OCI-LY1 (cell line): ENCODE measurements at regions not wholly inside any gene's neighbourhood (a gene's known extent, or its start where the extent isn't known, plus 50 kb on each side); places are given as distances from the start of the nearest gene placed in this dataset.
"Not testable (repeated sequence)": the region's sequence is repeated elsewhere in the genome, so short reads cannot be mapped to it uniquely, and the experiment has no call there.

Experiments
- H2AFZ ChIP-seq: fragments of 200-600 bp; sonication (generic), shearing (Covaris generic); 2 replicates; pipeline ENCODE4 v1.6.0; 2014; ENCODE audit warnings: antibody characterized with exemption, mild to moderate bottlenecking, low read length
- H3F3A ChIP-seq: fragments of 200-600 bp; sonication (generic), shearing (Covaris generic); 2 replicates; pipeline ENCODE4 v1.6.0; 2014; ENCODE audit warnings: mild to moderate bottlenecking, antibody characterized with exemption, low read length, moderate library complexity; ENCODE audit not compliant: insufficient read depth
- H3K27ac ChIP-seq: fragments of 200-600 bp; sonication (generic); 2 replicates; pipeline ENCODE4 v1.5.1; 2014; ENCODE audit warnings: low read length, mixed run types, mild to moderate bottlenecking, low read depth; ENCODE audit not compliant: poor library complexity, severe bottlenecking
- H3K27me3 ChIP-seq: fragments of 200-600 bp; sonication (generic); 2 replicates; pipeline ENCODE4 v1.6.0; 2014; ENCODE audit warnings: antibody characterized with exemption, mild to moderate bottlenecking, low read length, moderate library complexity; ENCODE audit not compliant: insufficient read depth
- H3K36me3 ChIP-seq: fragments of 200-600 bp; sonication (generic); 2 replicates; pipeline ENCODE4 v1.6.1; 2014; ENCODE audit warnings: mild to moderate bottlenecking, antibody characterized with exemption, low read length, moderate library complexity, mixed read lengths; ENCODE audit not compliant: insufficient read depth
- H3K4me1 ChIP-seq: fragments of 200-600 bp; sonication (generic); 2 replicates; pipeline ENCODE4 v1.5.1; 2014; ENCODE audit warnings: mild to moderate bottlenecking, low read length, moderate library complexity; ENCODE audit not compliant: insufficient read depth, severe bottlenecking
- H3K4me2 ChIP-seq: fragments of 200-600 bp; sonication (generic), shearing (Covaris generic); 2 replicates; pipeline ENCODE4 v1.6.1; 2014; ENCODE audit warnings: low read length
- H3K4me3 ChIP-seq: fragments of 200-600 bp; sonication (generic); 2 replicates; pipeline ENCODE4 v1.5.1; 2014; ENCODE audit warnings: low read length, low read depth, mild to moderate bottlenecking, mixed read lengths; ENCODE audit not compliant: poor library complexity, severe bottlenecking
- H3K79me2 ChIP-seq: fragments of 200-600 bp; shearing (Covaris generic); 2 replicates; pipeline ENCODE4 v1.6.1; 2016; ENCODE audit warnings: mixed run types, low read length, mixed read lengths; ENCODE audit not compliant: insufficient read depth
- H3K9ac ChIP-seq: fragments of 200-600 bp; sonication (generic), shearing (Covaris generic); 2 replicates; pipeline ENCODE4 v1.6.1; 2014; ENCODE audit warnings: mild to moderate bottlenecking, low read length, mixed read lengths
- H3K9me2 ChIP-seq: fragments of 200-600 bp; sonication (generic), shearing (Covaris generic); 2 replicates; pipeline ENCODE4 v1.6.1; 2014; ENCODE audit warnings: low read depth, mild to moderate bottlenecking, low read length, mixed read lengths
- H3K9me3 ChIP-seq: fragments of 200-600 bp; shearing (Covaris generic); 2 replicates; pipeline ENCODE4 v1.6.1; 2014; ENCODE audit warnings: low read length, mixed read lengths
- H4K20me1 ChIP-seq: fragments of 200-600 bp; sonication (generic), shearing (Covaris generic); 2 replicates; pipeline ENCODE4 v1.6.0; 2016; ENCODE audit warnings: mild to moderate bottlenecking, low read length; ENCODE audit not compliant: insufficient read depth
- EZH2 ChIP-seq: fragments of 200-600 bp; sonication (generic), shearing (Covaris generic); IDR thresholded peaks from 2 replicates; pipeline ENCODE4 v1.8.0; 2017; ENCODE audit warnings: borderline replicate concordance, mixed run types, mild to moderate bottlenecking, antibody characterized with exemption, low read length, moderate library complexity, mixed read lengths
- TF ChIP-seq, protein P1 (sequence below): fragments of 200-600 bp; sonication (generic), shearing (Covaris generic); IDR thresholded peaks from 2 replicates; pipeline ENCODE4 v1.5.1; 2017; ENCODE audit warnings: mild to moderate bottlenecking, antibody characterized with exemption, low read length, moderate library complexity, mixed read lengths

DNA sequence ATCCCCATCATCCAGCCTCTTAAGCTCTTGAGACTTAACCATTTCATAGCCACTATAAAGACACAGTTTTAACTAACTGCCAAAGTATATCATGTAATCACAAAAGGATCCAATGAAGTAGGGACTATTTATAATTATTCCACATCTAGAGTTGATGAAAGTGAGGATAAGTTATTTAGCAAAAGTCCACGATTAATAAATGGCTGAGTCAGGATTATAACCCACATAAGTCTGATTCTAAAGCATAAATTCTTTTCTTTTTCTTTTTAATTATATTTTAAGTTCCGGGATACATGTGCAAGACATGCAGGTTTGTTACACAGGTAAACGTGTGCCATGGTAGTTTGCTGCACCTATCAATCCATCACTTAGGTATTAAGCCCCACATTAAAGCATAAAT lies 166.1 kb downstream of the PPP1R3A start:
- H3K9ac ChIP-seq: no peak overlapping the region
- no peaks in the 10 kb centered on the region for H3K27me3 ChIP-seq
- H3K79me2 ChIP-seq: no peaks in the 10 kb centered on the region
- no peaks in the 10 kb centered on the region for H3K9me3 ChIP-seq
- TF ChIP-seq, protein P1, sequence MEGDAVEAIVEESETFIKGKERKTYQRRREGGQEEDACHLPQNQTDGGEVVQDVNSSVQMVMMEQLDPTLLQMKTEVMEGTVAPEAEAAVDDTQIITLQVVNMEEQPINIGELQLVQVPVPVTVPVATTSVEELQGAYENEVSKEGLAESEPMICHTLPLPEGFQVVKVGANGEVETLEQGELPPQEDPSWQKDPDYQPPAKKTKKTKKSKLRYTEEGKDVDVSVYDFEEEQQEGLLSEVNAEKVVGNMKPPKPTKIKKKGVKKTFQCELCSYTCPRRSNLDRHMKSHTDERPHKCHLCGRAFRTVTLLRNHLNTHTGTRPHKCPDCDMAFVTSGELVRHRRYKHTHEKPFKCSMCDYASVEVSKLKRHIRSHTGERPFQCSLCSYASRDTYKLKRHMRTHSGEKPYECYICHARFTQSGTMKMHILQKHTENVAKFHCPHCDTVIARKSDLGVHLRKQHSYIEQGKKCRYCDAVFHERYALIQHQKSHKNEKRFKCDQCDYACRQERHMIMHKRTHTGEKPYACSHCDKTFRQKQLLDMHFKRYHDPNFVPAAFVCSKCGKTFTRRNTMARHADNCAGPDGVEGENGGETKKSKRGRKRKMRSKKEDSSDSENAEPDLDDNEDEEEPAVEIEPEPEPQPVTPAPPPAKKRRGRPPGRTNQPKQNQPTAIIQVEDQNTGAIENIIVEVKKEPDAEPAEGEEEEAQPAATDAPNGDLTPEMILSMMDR: no peak
- no peak for TF ChIP-seq EZH2
- H4K20me1 ChIP-seq: no peaks in the 10 kb centered on the region
- no peaks in the 10 kb centered on the region for H3K4me1 ChIP-seq
- H3K27ac ChIP-seq: no peak overlapping the region
- no peaks in the 10 kb centered on the region for H3F3A ChIP-seq
- no peaks in the 10 kb centered on the region for H3K36me3 ChIP-seq
- H3K4me3 ChIP-seq: no peak overlapping the region
- H3K4me2 ChIP-seq: no peak overlapping the region
- H3K9me2 ChIP-seq: 0 out of 2 replicates have a peak, but pooled peaks cover 4% of the 10 kb centered on the region
- no peak overlapping the region for H2AFZ ChIP-seq

DNA sequence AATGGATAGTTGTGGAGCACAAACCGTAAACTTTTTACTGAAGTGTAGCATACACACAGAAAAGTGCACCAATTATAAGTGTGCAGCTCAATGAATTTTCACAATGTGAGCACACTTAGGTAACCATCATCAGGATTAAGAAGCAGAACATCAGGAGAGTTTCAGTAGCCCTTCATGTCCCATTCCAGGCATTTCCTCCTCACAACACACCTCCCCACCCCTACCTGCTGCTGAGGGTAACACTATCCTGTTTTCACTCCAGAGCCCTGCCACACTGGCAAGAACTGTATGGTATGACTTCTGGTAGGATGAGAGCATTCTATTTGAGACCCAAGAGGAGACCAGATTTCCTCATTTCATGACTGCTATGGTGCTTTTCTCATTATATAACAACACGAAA lies 166.5 kb downstream of the PPP1R3A start:
- Histone ChIP-seq H3K27me3 (no peaks in the 10 kb centered on the region), H3K9me3 (no peaks in the 10 kb centered on the region), H3K79me2 (no peaks in the 10 kb centered on the region), H3K9me2 (0 out of 2 replicates have a peak, but pooled peaks cover 4% of the 10 kb centered on the region), H3K4me1 (no peaks in the 10 kb centered on the region), H3K4me3 (no peak overlapping the region), H4K20me1 (no peaks in the 10 kb centered on the region), H3K4me2 (no peak overlapping the region), H3F3A (no peaks in the 10 kb centered on the region), H3K9ac (no peak overlapping the region), H3K27ac (no peak overlapping the region), H3K36me3 (no peaks in the 10 kb centered on the region), H2AFZ (no peak overlapping the region)
- TF ChIP-seq EZH2: no peak
- TF ChIP-seq, protein P1: no peak

DNA sequence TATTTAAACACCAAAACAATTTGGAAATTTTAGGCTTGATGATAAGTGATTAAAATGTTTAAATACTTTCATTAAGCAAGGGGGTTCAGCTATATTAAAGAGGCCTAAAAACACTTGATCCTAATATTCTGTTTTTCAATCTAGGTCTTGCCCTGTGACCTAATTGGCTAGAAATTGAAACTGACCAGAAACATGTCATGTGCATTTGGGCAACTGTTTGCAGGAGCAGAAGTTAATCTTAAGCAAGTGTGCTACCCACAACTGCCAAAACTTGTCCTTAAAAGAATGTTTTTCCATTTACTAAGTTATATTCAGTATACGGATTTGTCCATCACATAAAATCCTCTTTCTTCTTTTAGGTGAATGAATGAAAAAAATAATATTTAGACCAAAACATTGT lies 167.3 kb downstream of the PPP1R3A start:
- Histone ChIP-seq H3K4me3 (no peak overlapping the region), H3K9me3 (no peaks in the 10 kb centered on the region), H3K27me3 (no peaks in the 10 kb centered on the region), H3K79me2 (no peaks in the 10 kb centered on the region), H4K20me1 (no peaks in the 10 kb centered on the region), H2AFZ (no peak overlapping the region), H3K27ac (no peak overlapping the region), H3K36me3 (no peaks in the 10 kb centered on the region), H3K4me1 (no peaks in the 10 kb centered on the region), H3F3A (no peaks in the 10 kb centered on the region), H3K4me2 (no peak overlapping the region), H3K9ac (no peak overlapping the region), H3K9me2 (0 out of 2 replicates have a peak, but pooled peaks cover 4% of the 10 kb centered on the region)
- TF ChIP-seq, protein P1: no peak
- TF ChIP-seq EZH2: no peak

DNA sequence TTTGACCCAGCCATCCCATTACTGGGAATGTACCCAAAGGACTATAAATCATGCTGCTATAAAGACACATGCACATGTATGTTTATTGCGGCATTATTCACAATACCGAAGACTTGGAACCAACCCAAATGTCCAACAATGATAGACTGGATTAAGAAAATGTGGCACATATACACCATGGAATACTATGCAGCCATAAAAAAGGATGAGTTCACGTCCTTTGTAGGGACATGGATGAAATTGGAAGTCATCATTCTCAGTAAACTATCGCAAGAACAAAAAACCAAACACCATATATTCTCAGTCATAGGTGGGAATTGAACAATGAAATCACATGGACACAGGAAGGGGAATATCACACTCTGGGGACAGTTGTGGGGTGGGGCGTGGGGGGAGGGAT lies 170.4 kb downstream of the PPP1R3A start:
- not testable (repeated sequence) for H3K79me2 ChIP-seq, H3F3A ChIP-seq, H3K9ac ChIP-seq, H3K9me2 ChIP-seq, H3K4me1 ChIP-seq, H4K20me1 ChIP-seq, H3K36me3 ChIP-seq, H3K9me3 ChIP-seq, H3K27me3 ChIP-seq, H3K4me3 ChIP-seq, H2AFZ ChIP-seq, H3K27ac ChIP-seq, H3K4me2 ChIP-seq

DNA sequence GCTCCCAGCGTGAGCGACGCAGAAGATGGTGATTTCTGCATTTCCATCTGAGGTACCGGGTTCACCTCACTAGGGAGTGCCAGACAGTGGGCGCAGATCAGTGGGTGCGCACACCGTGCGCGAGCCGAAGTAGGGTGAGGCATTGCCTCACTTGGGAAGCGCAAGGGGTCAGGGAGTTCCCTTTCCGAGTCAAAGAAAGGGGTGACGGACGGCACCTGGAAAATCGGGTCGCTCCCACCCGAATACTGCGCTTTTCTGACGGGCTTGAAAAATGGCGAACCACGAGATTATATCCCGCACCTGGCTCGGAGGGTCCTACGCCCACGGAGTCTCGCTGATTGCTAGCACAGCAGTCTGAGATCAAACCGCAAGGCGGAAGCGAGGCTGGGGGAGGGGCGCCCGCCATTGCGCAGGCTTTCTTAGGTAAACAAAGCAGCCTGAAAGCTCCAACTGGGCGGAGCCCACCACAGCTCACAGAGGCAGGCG lies 175.8 kb downstream of the PPP1R3A start:
- H3K27ac ChIP-seq, H3K4me2 ChIP-seq, H3K4me3 ChIP-seq, H3K9ac ChIP-seq, H3K9me3 ChIP-seq, H3K79me2 ChIP-seq, H3K36me3 ChIP-seq, H4K20me1 ChIP-seq, H3K9me2 ChIP-seq, H3K4me1 ChIP-seq, H2AFZ ChIP-seq, H3K27me3 ChIP-seq, H3F3A ChIP-seq: not testable (repeated sequence)
